A673 (cell line): ENCODE measurements at regions not wholly inside any gene's neighbourhood (a gene's known extent, or its start where the extent isn't known, plus 50 kb on each side); places are given as distances from the start of the nearest gene placed in this dataset.

Experiments used
- BruUV-seq: library from RNA; stranded (reverse); fragments of 400-500 nt; replicated peaks from 2 replicates; lab custom pipeline; 2021; lab: Mats Ljungman, UMichigan
- CTCF ChIA-PET: fragments of 300-600 bp; sonication (Branson Sonifier 250); formaldehyde crosslinking; loops from one replicate; lab custom pipeline; 2022; ENCODE audit warnings: antibody characterized with exemption; lab: Charles Lee
- POLR2A ChIA-PET: fragments of 300-600 bp; sonication (Branson Sonifier 250); formaldehyde crosslinking; loops from one replicate; lab custom pipeline; 2022; ENCODE audit warnings: antibody characterized with exemption; ENCODE audit not compliant: low non-redundant PET; lab: Charles Lee
- DNase-seq: peaks from one replicate; pipeline ENCODE4 v3.0.0-alpha.2; 2015; ENCODE audit warnings: low spot score
- H3K27ac ChIP-seq: fragments of 200-600 bp; sonication (generic); 2 replicates; pipeline ENCODE4 v1.5.1; 2016; ENCODE audit warnings: mixed run types, low read depth, mild to moderate bottlenecking, mixed read lengths, antibody characterized with exemption, low read length; ENCODE audit not compliant: poor library complexity, severe bottlenecking
- H3K27me3 ChIP-seq: fragments of 200-600 bp; sonication (generic); replicated peaks from 2 replicates; pipeline ENCODE4 v1.6.1; 2017; ENCODE audit warnings: mixed run types, low read depth, mild to moderate bottlenecking, mixed read lengths, antibody characterized with exemption, low read length; ENCODE audit not compliant: insufficient read depth, poor library complexity
- H3K36me3 ChIP-seq: fragments of 200-600 bp; sonication (generic); 2 replicates; pipeline ENCODE4 v1.6.1; 2016; ENCODE audit warnings: mixed run types, mild to moderate bottlenecking, mixed read lengths, antibody characterized with exemption, low read length; ENCODE audit not compliant: insufficient read depth, poor library complexity, severe bottlenecking
- H3K4me1 ChIP-seq: fragments of 200-600 bp; sonication (generic); 2 replicates; pipeline ENCODE4 v1.6.1; 2017; ENCODE audit warnings: mixed run types, mild to moderate bottlenecking, mixed read lengths, antibody characterized with exemption, low read length; ENCODE audit not compliant: insufficient read depth, poor library complexity, severe bottlenecking
- H3K4me3 ChIP-seq: fragments of 200-600 bp; sonication (generic); 2 replicates; pipeline ENCODE4 v1.5.1; 2016; ENCODE audit warnings: low read depth, mixed run types, mild to moderate bottlenecking, mixed read lengths, low read length; ENCODE audit not compliant: poor library complexity, severe bottlenecking
- H3K9me3 ChIP-seq: fragments of 200-600 bp; sonication (generic); 2 replicates; pipeline ENCODE4 v1.6.1; 2016; ENCODE audit warnings: mixed run types, low read depth, mild to moderate bottlenecking, mixed read lengths, antibody characterized with exemption, low read length; ENCODE audit not compliant: poor library complexity, severe bottlenecking
- EZH2 ChIP-seq: fragments of 200-600 bp; sonication (generic); IDR thresholded peaks from 2 replicates; pipeline ENCODE4 v1.6.1; 2017; ENCODE audit warnings: borderline replicate concordance, low read depth, mild to moderate bottlenecking, mixed read lengths, antibody characterized with exemption, low read length; ENCODE audit not compliant: poor library complexity, severe bottlenecking
- intact Hi-C: fragments of 100-400 bp; cut with micrococcal nuclease; formaldehyde crosslinking; loops from one replicate; pipeline ENCODE4 v1.10.0; 2022; ENCODE audit not compliant: unreplicated experiment
- TF ChIP-seq, protein P1 (sequence below): fragments of 300-800, 200-600 bp; sonication (generic); conservative IDR thresholded peaks from 2 replicates; pipeline ENCODE4 v1.5.1; 2017; ENCODE audit warnings: low read depth, mild to moderate bottlenecking, antibody characterized with exemption, low read length, moderate library complexity, mixed read lengths

DNA sequence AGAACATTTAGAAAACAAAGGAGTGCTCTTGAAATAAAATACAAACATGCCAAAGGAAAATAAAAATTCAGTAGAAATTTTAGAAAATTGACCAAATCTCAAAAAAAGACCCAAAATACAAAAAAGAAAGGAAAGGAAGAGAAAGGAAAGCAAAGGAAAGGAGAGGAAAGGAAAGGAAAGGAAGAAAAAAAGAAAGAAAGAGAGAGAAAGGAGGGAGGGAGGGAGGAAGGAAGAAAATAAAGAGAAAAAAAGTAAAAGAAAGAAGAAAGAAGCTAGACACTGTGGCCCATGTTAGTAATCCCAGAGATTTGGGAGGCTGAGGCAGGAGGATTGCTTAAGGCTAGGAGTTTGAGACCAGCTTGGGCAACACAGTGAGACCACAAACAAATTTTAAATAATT, 500.1 kb upstream of the VRK2 start:
- POLR2A ChIA-PET = no interaction called here
- TF ChIP-seq EZH2 = no peak
- TF ChIP-seq, protein P1, sequence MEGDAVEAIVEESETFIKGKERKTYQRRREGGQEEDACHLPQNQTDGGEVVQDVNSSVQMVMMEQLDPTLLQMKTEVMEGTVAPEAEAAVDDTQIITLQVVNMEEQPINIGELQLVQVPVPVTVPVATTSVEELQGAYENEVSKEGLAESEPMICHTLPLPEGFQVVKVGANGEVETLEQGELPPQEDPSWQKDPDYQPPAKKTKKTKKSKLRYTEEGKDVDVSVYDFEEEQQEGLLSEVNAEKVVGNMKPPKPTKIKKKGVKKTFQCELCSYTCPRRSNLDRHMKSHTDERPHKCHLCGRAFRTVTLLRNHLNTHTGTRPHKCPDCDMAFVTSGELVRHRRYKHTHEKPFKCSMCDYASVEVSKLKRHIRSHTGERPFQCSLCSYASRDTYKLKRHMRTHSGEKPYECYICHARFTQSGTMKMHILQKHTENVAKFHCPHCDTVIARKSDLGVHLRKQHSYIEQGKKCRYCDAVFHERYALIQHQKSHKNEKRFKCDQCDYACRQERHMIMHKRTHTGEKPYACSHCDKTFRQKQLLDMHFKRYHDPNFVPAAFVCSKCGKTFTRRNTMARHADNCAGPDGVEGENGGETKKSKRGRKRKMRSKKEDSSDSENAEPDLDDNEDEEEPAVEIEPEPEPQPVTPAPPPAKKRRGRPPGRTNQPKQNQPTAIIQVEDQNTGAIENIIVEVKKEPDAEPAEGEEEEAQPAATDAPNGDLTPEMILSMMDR = no peak
- H3K4me3 ChIP-seq = no peak overlapping the region
- H3K36me3 ChIP-seq = no peaks in the 10 kb centered on the region
- no peaks in the 10 kb centered on the region for H3K9me3 ChIP-seq
- H3K27me3 ChIP-seq = no peaks in the 10 kb centered on the region
- intact Hi-C loops = loop anchor here (5.0 kb wide), 1 partner anchor 151 kb away; no protein-coding TSS in a partner anchor
- CTCF ChIA-PET = no interaction called here
- no peak overlapping the region for H3K27ac ChIP-seq
- H3K4me1 ChIP-seq = no peaks in the 10 kb centered on the region
- no TSS peak for BruUV-seq
- DNase-seq = no peak

DNA sequence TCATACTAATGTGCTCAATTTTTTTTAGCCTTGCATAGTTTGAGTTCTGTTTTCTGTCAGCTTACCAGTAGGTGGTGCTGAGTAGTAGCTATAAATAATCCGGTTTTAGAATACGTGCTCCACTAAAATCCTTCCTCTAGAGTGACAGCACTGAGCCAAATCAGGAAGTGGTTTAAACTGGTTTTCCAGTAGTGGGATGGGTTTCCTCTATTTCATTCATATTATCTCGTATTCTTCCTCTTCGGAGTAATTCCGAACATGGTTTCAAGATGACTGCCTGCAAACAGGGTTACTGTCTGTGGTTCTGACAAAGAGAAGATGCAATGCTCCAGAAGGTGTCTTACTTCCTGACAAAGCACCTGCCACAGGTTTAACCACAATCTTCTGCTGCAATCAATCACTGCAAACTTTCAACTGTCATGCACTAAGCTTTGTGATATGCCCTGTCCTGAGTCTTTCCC, 496.9 kb upstream of the VRK2 start:
- no peak overlapping the region for H3K4me3 ChIP-seq
- H3K9me3 ChIP-seq = no peaks in the 10 kb centered on the region
- TF ChIP-seq, protein P1 = peak; percentile 69
- TF ChIP-seq EZH2 = no peak
- intact Hi-C loops = loop anchor here (5.0 kb wide), 1 partner anchor 148 kb away; no protein-coding TSS in a partner anchor
- CTCF ChIA-PET = interaction anchor here (1.0 kb wide), 2 partner anchors 152 to 171 kb away, joined by 3 to 7 read pairs; no protein-coding TSS in a partner anchor
- H3K27me3 ChIP-seq = no peaks in the 10 kb centered on the region
- H3K4me1 ChIP-seq = no peaks in the 10 kb centered on the region
- peak; percentile 64 for DNase-seq
- H3K36me3 ChIP-seq = no peaks in the 10 kb centered on the region
- H3K27ac ChIP-seq = no peak overlapping the region
- POLR2A ChIA-PET = interaction anchor here (0.6 kb wide), 1 partner anchor 391 kb away, joined by 4 read pairs; no protein-coding TSS in a partner anchor
- no TSS peak for BruUV-seq

DNA sequence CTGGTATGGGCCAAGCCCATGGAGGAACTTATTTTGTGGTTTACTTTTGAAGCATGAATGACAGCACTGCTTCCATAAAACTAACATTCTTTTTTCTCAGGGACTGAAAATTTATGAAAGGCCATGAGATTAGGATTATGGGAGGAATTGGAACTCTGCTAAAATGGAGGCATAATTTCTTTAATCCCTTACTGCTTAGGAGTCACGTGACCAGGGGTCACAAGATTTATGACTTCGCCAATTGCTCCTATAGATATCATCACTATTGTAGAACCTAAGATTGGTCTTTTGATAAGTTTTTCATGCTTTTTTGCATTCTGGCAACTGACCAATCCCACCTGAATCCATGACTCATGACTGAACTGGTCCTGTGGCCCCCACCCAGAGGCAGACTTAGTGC, 495.7 kb upstream of the VRK2 start:
- H3K27me3 ChIP-seq = no peaks in the 10 kb centered on the region
- CTCF ChIA-PET = no interaction called here
- POLR2A ChIA-PET = no interaction called here
- H3K9me3 ChIP-seq = no peaks in the 10 kb centered on the region
- intact Hi-C loops = no loop called here
- TF ChIP-seq EZH2 = no peak
- TF ChIP-seq, protein P1 = no peak
- no peak overlapping the region for H3K27ac ChIP-seq
- no peaks in the 10 kb centered on the region for H3K4me1 ChIP-seq
- H3K36me3 ChIP-seq = no peaks in the 10 kb centered on the region
- no peak overlapping the region for H3K4me3 ChIP-seq
- DNase-seq = no peak
- no TSS peak for BruUV-seq
